SW 1271 (cell line): ENCODE measurements at regions not wholly inside any gene's neighbourhood (a gene's known extent, or its start where the extent isn't known, plus 50 kb on each side); places are given as distances from the start of the nearest gene placed in this dataset.

ENCODE experiments used
- DNase-seq, 2 experiments: peaks; one replicate each; lab custom pipeline; 2025; lab: John Stamatoyannopoulos, UW

- DNase-seq, result no peak
Measured at GRCh38 chr4:137632842-137633241, 100.5 kb upstream of the PCDH18 start.

- no peak for DNase-seq
Measured at GRCh38 chr4:137631605-137632004, 99.3 kb upstream of the PCDH18 start.

GRCh38 chr4:137630252-137630651 is 98.0 kb upstream of the PCDH18 start:
- no peak for DNase-seq

GRCh38 chr4:137627739-137628460 is 95.6 kb upstream of the PCDH18 start:
- DNase-seq, result no peak

- no peak for DNase-seq
Measured at GRCh38 chr4:137626942-137627738, 94.8 kb upstream of the PCDH18 start.

GRCh38 chr4:137623013-137623412 is 90.7 kb upstream of the PCDH18 start:
- no peak for DNase-seq

GRCh38 chr4:137621056-137621455 is 88.8 kb upstream of the PCDH18 start:
- DNase-seq, result no peak

- DNase-seq, result no peak
Measured at GRCh38 chr4:137614491-137614890, 82.2 kb upstream of the PCDH18 start.

- DNase-seq, result no peak
Measured at GRCh38 chr4:137611998-137612700, 79.9 kb upstream of the PCDH18 start.

GRCh38 chr4:137610960-137611359 is 78.7 kb upstream of the PCDH18 start:
- peak in 1 of 2 experiments; percentile 3 for DNase-seq

GRCh38 chr4:137609718-137610430 is 77.6 kb upstream of the PCDH18 start:
- no peak for DNase-seq

GRCh38 chr4:137608085-137608484 is 75.8 kb upstream of the PCDH18 start:
- DNase-seq, result no peak

GRCh38 chr4:137602436-137602835 is 70.1 kb upstream of the PCDH18 start:
- no peak for DNase-seq

GRCh38 chr4:137601934-137602333 is 69.6 kb upstream of the PCDH18 start:
- no peak for DNase-seq

GRCh38 chr4:137599734-137600133 is 67.4 kb upstream of the PCDH18 start:
- no peak for DNase-seq

- no peak for DNase-seq
Measured at GRCh38 chr4:137597752-137598430, 65.6 kb upstream of the PCDH18 start.

- no peak for DNase-seq
Measured at GRCh38 chr4:137587796-137588195, 55.5 kb upstream of the PCDH18 start.

GRCh38 chr4:137583671-137584070 is 51.4 kb upstream of the PCDH18 start:
- DNase-seq, result no peak
